VCaP (cell line): ENCODE measurements at regions not wholly inside any gene's neighbourhood (a gene's known extent, or its start where the extent isn't known, plus 50 kb on each side); places are given as distances from the start of the nearest gene placed in this dataset.
A peak's percentile ranks its signal among the peaks of the same experiment; 100 is the strongest.

Experiments
- H3K27ac ChIP-seq: fragments of 450-650 bp; 2 replicates; pipeline ENCODE4 v1.5.1; 2017
- CTCF ChIP-seq: fragments of 450-650 bp; conservative IDR thresholded peaks from 2 replicates; pipeline ENCODE4 v1.5.1; 2017; ENCODE audit warnings: mild to moderate bottlenecking, moderate library complexity

GRCh38 chr10:3475367-3475766 lies 302.8 kb upstream of the PITRM1 start:
- no peak overlapping the region for H3K27ac ChIP-seq
- no peak for TF ChIP-seq CTCF

- no peak overlapping the region for H3K27ac ChIP-seq
- TF ChIP-seq CTCF, result no peak
Measured at GRCh38 chr10:3474266-3474665, 301.7 kb upstream of the PITRM1 start.

- TF ChIP-seq CTCF, result no peak
- peak overlapping the region; percentile 86 for H3K27ac ChIP-seq
Measured at GRCh38 chr10:3473271-3473670, 300.7 kb upstream of the PITRM1 start.

- H3K27ac ChIP-seq, result peak overlapping the region; percentile 86
- TF ChIP-seq CTCF, result no peak
Measured at GRCh38 chr10:3472287-3473051, 299.9 kb upstream of the PITRM1 start.

- peak overlapping the region; percentile 86 for H3K27ac ChIP-seq
- TF ChIP-seq CTCF, result no peak
Measured at GRCh38 chr10:3471927-3472286, 299.3 kb upstream of the PITRM1 start.

- H3K27ac ChIP-seq, result peak overlapping the region; percentile 86
- no peak for TF ChIP-seq CTCF
Measured at GRCh38 chr10:3471472-3471871, 298.9 kb upstream of the PITRM1 start.

- peak overlapping the region; percentile 11; the same call in 1 of the 2 replicates for H3K27ac ChIP-seq
- no peak for TF ChIP-seq CTCF
Measured at GRCh38 chr10:3470191-3470590, 297.6 kb upstream of the PITRM1 start.
